ENCODE measurements at regions not wholly inside any gene's neighbourhood (a gene's known extent, or its start where the extent isn't known, plus 50 kb on each side); places are given as distances from the start of the nearest gene placed in this dataset.

DNA sequence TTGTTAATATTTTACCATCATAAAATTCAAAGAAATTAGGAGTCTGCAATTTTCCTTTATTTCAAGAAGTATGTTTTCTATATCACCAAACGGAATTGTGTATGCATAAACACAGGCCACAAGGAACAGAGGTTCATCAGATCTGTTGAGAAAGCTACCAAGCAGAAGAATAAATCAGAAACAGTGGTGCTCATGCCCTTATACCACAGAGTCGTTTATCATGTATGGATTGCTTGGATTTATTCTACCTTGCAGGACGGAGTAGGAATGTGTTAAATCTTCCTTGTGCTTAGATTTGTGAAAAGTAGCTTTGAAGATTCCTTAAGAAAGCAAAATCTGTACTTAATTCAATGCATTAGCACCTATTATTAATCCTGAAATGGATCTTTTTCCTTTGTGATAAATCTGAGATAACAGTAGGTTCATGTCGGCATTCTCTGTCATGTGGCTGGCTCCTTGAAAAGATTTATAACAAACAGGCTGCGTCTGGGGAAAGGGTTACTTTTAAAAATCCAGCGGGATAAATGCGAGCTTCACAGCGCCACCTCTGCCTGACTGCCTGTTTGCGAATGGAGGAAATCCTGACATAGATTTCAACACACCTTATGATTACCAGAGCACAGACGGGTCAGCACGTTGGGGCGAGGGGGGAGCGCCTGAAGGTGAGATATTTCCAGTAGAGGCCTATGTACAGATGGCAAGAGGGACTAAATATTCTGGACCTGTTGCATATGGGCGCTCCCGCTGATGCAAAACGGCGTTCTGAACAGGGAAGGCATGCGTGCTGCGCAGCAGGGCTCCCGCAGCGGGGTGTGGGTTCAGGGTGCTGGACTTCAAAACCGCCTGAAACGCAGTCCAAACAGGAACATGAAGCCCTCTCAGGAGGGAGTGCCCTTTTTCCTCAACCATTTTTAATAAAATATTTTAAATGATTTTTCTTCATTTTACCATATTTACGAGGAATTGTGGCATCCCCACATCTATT, 445.5 kb upstream of the SGCG start:
- TF ChIP-seq, protein P1, sequence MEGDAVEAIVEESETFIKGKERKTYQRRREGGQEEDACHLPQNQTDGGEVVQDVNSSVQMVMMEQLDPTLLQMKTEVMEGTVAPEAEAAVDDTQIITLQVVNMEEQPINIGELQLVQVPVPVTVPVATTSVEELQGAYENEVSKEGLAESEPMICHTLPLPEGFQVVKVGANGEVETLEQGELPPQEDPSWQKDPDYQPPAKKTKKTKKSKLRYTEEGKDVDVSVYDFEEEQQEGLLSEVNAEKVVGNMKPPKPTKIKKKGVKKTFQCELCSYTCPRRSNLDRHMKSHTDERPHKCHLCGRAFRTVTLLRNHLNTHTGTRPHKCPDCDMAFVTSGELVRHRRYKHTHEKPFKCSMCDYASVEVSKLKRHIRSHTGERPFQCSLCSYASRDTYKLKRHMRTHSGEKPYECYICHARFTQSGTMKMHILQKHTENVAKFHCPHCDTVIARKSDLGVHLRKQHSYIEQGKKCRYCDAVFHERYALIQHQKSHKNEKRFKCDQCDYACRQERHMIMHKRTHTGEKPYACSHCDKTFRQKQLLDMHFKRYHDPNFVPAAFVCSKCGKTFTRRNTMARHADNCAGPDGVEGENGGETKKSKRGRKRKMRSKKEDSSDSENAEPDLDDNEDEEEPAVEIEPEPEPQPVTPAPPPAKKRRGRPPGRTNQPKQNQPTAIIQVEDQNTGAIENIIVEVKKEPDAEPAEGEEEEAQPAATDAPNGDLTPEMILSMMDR (conservative IDR thresholded peaks at IDR 0.05 in 1 of 2, IDR thresholded peaks at IDR 0.05 in 1 of 2; ENCODE audit: extremely low read depth in 1 of 2, insufficient read depth in 1 of 2, low read depth in 1 of 2, low read length in 2 of 2): no peak
- no peak for TF ChIP-seq EZH2 (IDR thresholded peaks at IDR 0.05; ENCODE audit: borderline replicate concordance, low read length)

Measured in mammary epithelial cell (primary cell).